Chondrocyte (in vitro differentiated cells): ENCODE measurements at regions not wholly inside any gene's neighbourhood (a gene's known extent, or its start where the extent isn't known, plus 50 kb on each side); places are given as distances from the start of the nearest gene placed in this dataset.

ENCODE experiments used
- DNase-seq: peaks from one replicate; pipeline ENCODE4 v3.0.0; 2021; ENCODE audit warnings: mixed read lengths, low spot score
- H3K27ac Mint-ChIP-seq: one replicate; pipeline ENCODE4 v1.8.0; 2021; ENCODE audit warnings: mild to moderate bottlenecking, moderate library complexity, mixed read lengths; ENCODE audit not compliant: unreplicated experiment
- H3K27me3 Mint-ChIP-seq: 2 replicates; pipeline ENCODE4 v1.8.0; 2021; ENCODE audit warnings: low read depth, mixed read lengths
- H3K36me3 Mint-ChIP-seq: 2 replicates; pipeline ENCODE4 v1.8.0; 2021; ENCODE audit warnings: low read depth, mixed read lengths
- H3K4me1 Mint-ChIP-seq: 2 replicates; pipeline ENCODE4 v1.8.0; 2021; ENCODE audit warnings: low read depth, mild to moderate bottlenecking, mixed read lengths
- H3K4me3 Mint-ChIP-seq: one replicate; pipeline ENCODE4 v1.8.0; 2021; ENCODE audit warnings: mild to moderate bottlenecking, moderate library complexity, mixed read lengths; ENCODE audit not compliant: unreplicated experiment
- H3K9me3 Mint-ChIP-seq: 2 replicates; pipeline ENCODE4 v1.8.0; 2021; ENCODE audit warnings: low read depth, mixed read lengths
- CTCF ChIP-seq: fragments of 200-600 bp; sonication (generic); IDR thresholded peaks from 2 replicates; pipeline ENCODE4 v1.5.0; 2021; ENCODE audit warnings: antibody characterized with exemption, mild to moderate bottlenecking, moderate library complexity

GRCh38 chr12:127179176-127179575, 1087.8 kb upstream of the TMEM132C start:
- Mint-ChIP-seq H3K4me1 (no peaks in the 10 kb centered on the region), H3K27me3 (no peaks in the 10 kb centered on the region), H3K27ac (no peak overlapping the region), H3K4me3 (no peak overlapping the region), H3K36me3 (no peaks in the 10 kb centered on the region), H3K9me3 (peaks cover 14% of the 10 kb centered on the region)
- DNase-seq = no peak
- no peak for TF ChIP-seq CTCF

GRCh38 chr12:127182018-127182417, 1085.0 kb upstream of the TMEM132C start:
- Mint-ChIP-seq H3K27ac (no peak overlapping the region), H3K27me3 (peaks cover 1% of the 10 kb centered on the region), H3K4me1 (no peaks in the 10 kb centered on the region), H3K4me3 (no peak overlapping the region), H3K9me3 (peaks cover 8% of the 10 kb centered on the region), H3K36me3 (no peaks in the 10 kb centered on the region)
- no peak for TF ChIP-seq CTCF
- DNase-seq = no peak

- H3K27me3 Mint-ChIP-seq = peaks cover 9% of the 10 kb centered on the region
- no peaks in the 10 kb centered on the region for H3K9me3 Mint-ChIP-seq
- no peaks in the 10 kb centered on the region for H3K36me3 Mint-ChIP-seq
- no peaks in the 10 kb centered on the region for H3K4me1 Mint-ChIP-seq
- DNase-seq = no peak
- no peak for TF ChIP-seq CTCF
- no peak overlapping the region for H3K27ac Mint-ChIP-seq
- H3K4me3 Mint-ChIP-seq = no peak overlapping the region
Measured at GRCh38 chr12:127189992-127190391, 1077.0 kb upstream of the TMEM132C start.

- Mint-ChIP-seq H3K27ac (no peak overlapping the region), H3K9me3 (no peaks in the 10 kb centered on the region), H3K27me3 (peaks cover 9% of the 10 kb centered on the region), H3K4me3 (no peak overlapping the region), H3K4me1 (no peaks in the 10 kb centered on the region), H3K36me3 (no peaks in the 10 kb centered on the region)
- no peak for DNase-seq
- no peak for TF ChIP-seq CTCF
Measured at GRCh38 chr12:127191129-127191528, 1075.8 kb upstream of the TMEM132C start.

- no peak for DNase-seq
- H3K9me3 Mint-ChIP-seq = no peaks in the 10 kb centered on the region
- peaks cover 6% of the 10 kb centered on the region for H3K27me3 Mint-ChIP-seq
- H3K4me3 Mint-ChIP-seq = no peak overlapping the region
- H3K27ac Mint-ChIP-seq = no peak overlapping the region
- no peaks in the 10 kb centered on the region for H3K36me3 Mint-ChIP-seq
- no peaks in the 10 kb centered on the region for H3K4me1 Mint-ChIP-seq
- no peak for TF ChIP-seq CTCF
Measured at GRCh38 chr12:127192391-127192790, 1074.6 kb upstream of the TMEM132C start.
